Spleen (tissue), 11 donors: ENCODE measurements at regions not wholly inside any gene's neighbourhood (a gene's known extent, or its start where the extent isn't known, plus 50 kb on each side); places are given as distances from the start of the nearest gene placed in this dataset.

ENCODE experiments used
- DNase-seq: peaks from one replicate; pipeline ENCODE4 v3.0.0-alpha.2; 2020
- H3K27ac ChIP-seq, 8 donors: fragments of 200-600 bp; sonication (generic) in 7 of 8; 1 replicate in 4 of 8; 2 replicates in 4 of 8; pipeline versions ENCODE4 v1.5.0 to v1.8.0; 2016 to 2021; ENCODE audit warnings: inconsistent platforms in 4 of 8, mild to moderate bottlenecking in 4 of 8, moderate library complexity in 1 of 8
- H3K27me3 ChIP-seq, 7 donors: fragments of 200-600 bp; sonication (generic) in 6 of 7; replicated peaks in 1 of 7; 1 replicate in 4 of 7; 2 replicates in 3 of 7; pipeline versions ENCODE4 v1.5.0 to v1.8.0; 2016 to 2021; ENCODE audit warnings: inconsistent platforms in 3 of 7, mild to moderate bottlenecking in 1 of 7
- H3K36me3 ChIP-seq, 6 donors: fragments of 200-600 bp; sonication (generic) in 5 of 6; 1 replicate in 4 of 6; 2 replicates in 2 of 6; pipeline versions ENCODE4 v1.5.0 to v1.8.0; 2016 to 2021; ENCODE audit warnings: inconsistent platforms in 2 of 6
- H3K4me1 ChIP-seq, 6 donors: fragments of 200-600 bp; sonication (generic) in 5 of 6; 1 replicate in 3 of 6; 2 replicates in 3 of 6; pipeline versions ENCODE4 v1.5.0 to v1.8.0; 2016 to 2021; ENCODE audit warnings: inconsistent platforms in 3 of 6
- H3K4me3 ChIP-seq, 8 donors: fragments of 200-600 bp; sonication (generic) in 7 of 8; 1 replicate in 4 of 8; 2 replicates in 4 of 8; pipeline versions ENCODE4 v1.5.0 to v1.8.0; 2016 to 2021; ENCODE audit warnings: inconsistent platforms in 4 of 8, mild to moderate bottlenecking in 4 of 8, moderate library complexity in 2 of 8
- H3K9me3 ChIP-seq, 8 donors: fragments of 200-600 bp; sonication (generic) in 7 of 8; 1 replicate in 4 of 8; 2 replicates in 4 of 8; pipeline versions ENCODE4 v1.5.0 to v1.8.0; 2016 to 2021; ENCODE audit warnings: inconsistent platforms in 4 of 8
- POLR2A ChIP-seq, 3 donors: fragments of 450-650 bp; IDR thresholded peaks; one replicate each; pipeline ENCODE4 v1.5.1; 2017; ENCODE audit warnings: antibody characterized with exemption in 3 of 3, mild to moderate bottlenecking in 1 of 3
- POLR2AphosphoS5 ChIP-seq, 3 donors: sonication (generic); formaldehyde crosslinking; IDR thresholded peaks; one replicate each; pipeline ENCODE4 v1.5.1; 2017; ENCODE audit warnings: antibody characterized with exemption in 3 of 3
- WGBS, 5 donors: extraction: QIAGEN DNeasy Blood & Tissue Kit in 3 of 5; methylation state at CpG; one replicate each; pipeline versions ENCODE4 v1.1.5 to v1.1.7; 2013 to 2018; 5-methylcytosine and 5-hydroxymethylcytosine counted together
- intact Hi-C: fragments of 100-400 bp; cut with DNase I; formaldehyde crosslinking; loops from one replicate; pipeline ENCODE4 v1.15.0; 2023; ENCODE audit warnings: low total_unique reads
- TF ChIP-seq, protein P1 (sequence below), 11 experiments: fragments of 200-600 bp in 7 of 11; fragments of 450-650 bp in 4 of 11; sonication (generic) in 4 of 11; IDR thresholded peaks in 8 of 11; conservative IDR thresholded peaks in 3 of 11; 1 replicate in 7 of 11; 2 replicates in 4 of 11; pipeline versions ENCODE4 v1.4.0 to v1.8.0; 2016 to 2021; ENCODE audit warnings: antibody characterized with exemption in 11 of 11, inconsistent platforms in 4 of 11, mild to moderate bottlenecking in 1 of 11
- donor health status: healthy with polysubstance abuse.
- donor health status: DM: no; HTN: no; CAD: no; lungs with moderate emphysema.
- donor health status: DM: no; HTN: no; CAD: no.
- donor health status: Bipolar disorder and iron deficiency.
- donor health status: healthy.
- donor health status: DM: no; HTN: no; CAD: no.
- donor health status: DM: yes; HTN: yes; CAD: no.

DNA sequence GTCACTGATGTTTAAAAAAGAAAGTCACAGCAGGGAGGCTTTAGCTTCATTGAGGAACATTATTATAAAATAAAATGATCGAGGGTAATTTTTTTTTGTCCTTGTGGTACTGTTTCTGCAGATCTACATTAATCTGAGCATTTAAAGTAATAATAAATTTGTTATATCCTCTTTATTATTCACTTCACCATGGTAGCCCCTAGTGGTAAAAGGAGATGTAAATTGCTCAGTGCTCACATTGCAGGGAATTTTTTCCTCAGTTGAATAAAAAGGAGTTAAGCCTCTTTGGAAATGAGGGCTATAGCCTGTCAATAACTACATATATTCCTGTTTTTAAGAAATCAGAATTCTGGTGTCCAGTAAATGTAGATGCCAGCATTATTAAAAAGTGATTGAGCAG is 99.7 kb upstream of the VPREB1 start:
- 39 to 96% (median 94%) methylated on average over 1 of the region's 1 CpG for WGBS, 5 donors
- TF ChIP-seq, protein P1, sequence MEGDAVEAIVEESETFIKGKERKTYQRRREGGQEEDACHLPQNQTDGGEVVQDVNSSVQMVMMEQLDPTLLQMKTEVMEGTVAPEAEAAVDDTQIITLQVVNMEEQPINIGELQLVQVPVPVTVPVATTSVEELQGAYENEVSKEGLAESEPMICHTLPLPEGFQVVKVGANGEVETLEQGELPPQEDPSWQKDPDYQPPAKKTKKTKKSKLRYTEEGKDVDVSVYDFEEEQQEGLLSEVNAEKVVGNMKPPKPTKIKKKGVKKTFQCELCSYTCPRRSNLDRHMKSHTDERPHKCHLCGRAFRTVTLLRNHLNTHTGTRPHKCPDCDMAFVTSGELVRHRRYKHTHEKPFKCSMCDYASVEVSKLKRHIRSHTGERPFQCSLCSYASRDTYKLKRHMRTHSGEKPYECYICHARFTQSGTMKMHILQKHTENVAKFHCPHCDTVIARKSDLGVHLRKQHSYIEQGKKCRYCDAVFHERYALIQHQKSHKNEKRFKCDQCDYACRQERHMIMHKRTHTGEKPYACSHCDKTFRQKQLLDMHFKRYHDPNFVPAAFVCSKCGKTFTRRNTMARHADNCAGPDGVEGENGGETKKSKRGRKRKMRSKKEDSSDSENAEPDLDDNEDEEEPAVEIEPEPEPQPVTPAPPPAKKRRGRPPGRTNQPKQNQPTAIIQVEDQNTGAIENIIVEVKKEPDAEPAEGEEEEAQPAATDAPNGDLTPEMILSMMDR (IDR thresholded peaks at IDR 0.05 in 8 of 11, conservative IDR thresholded peaks at IDR 0.05 in 3 of 11), result no peak
- TF ChIP-seq POLR2A (IDR thresholded peaks at IDR 0.05) (no peak), POLR2AphosphoS5 (IDR thresholded peaks at IDR 0.05) (no peak)
- DNase-seq, result no peak
- intact Hi-C loops, result no loop called here
- Histone ChIP-seq H3K27me3 (peaks cover 0 to 32% (median 0%) of the 10 kb centered on the region in 7 donors), H3K4me1 (no peaks in the 10 kb centered on the region), H3K36me3 (no peaks in the 10 kb centered on the region), H3K4me3 (no peak overlapping the region), H3K9me3 (no peaks in the 10 kb centered on the region), H3K27ac (no peak overlapping the region)

GRCh38 chr22:22143448-22143847 is 101.1 kb upstream of the VPREB1 start:
- DNase-seq, result no peak
- Histone ChIP-seq H3K4me1 (no peaks in the 10 kb centered on the region), H3K9me3 (no peaks in the 10 kb centered on the region), H3K36me3 (no peaks in the 10 kb centered on the region), H3K27ac (no peak overlapping the region), H3K27me3 (peaks cover 0 to 30% (median 0%) of the 10 kb centered on the region in 7 donors), H3K4me3 (no peak overlapping the region)
- TF ChIP-seq POLR2AphosphoS5 (IDR thresholded peaks at IDR 0.05), result no peak
- no peak for TF ChIP-seq POLR2A (IDR thresholded peaks at IDR 0.05)
- TF ChIP-seq, protein P1 (IDR thresholded peaks at IDR 0.05 in 8 of 11, conservative IDR thresholded peaks at IDR 0.05 in 3 of 11), result no peak
- intact Hi-C loops, result no loop called here
- WGBS, 5 donors, result 73 to 83% (median 77%) methylated on average over 6 of the region's 6 CpGs

DNA sequence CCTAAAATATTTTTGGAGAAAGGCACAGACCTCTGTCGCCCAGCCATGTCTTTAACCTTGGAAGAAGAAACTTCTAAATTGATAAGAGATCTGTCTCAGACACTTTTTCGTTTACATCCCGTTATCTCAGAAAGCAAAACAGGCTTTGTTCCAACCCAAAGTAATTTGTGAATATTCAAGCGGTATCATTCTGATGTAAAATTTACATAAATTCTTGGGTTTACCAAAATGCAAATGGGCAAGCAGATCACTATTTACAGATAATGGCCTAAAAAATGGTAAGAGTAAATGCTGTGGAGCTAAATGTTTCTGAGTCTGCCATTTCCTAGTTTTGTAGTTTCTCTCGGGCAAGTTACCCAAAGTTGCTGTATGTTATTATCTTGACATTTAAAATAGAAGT is 101.9 kb upstream of the VPREB1 start:
- no peak for TF ChIP-seq POLR2A (IDR thresholded peaks at IDR 0.05)
- TF ChIP-seq, protein P1 (IDR thresholded peaks at IDR 0.05 in 8 of 11, conservative IDR thresholded peaks at IDR 0.05 in 3 of 11), result no peak
- no peak for TF ChIP-seq POLR2AphosphoS5 (IDR thresholded peaks at IDR 0.05)
- no peak for DNase-seq

GRCh38 chr22:22141771-22142591 is 102.6 kb upstream of the VPREB1 start:
- 73 to 83% (median 79%) methylated on average over 4 of the region's 4 CpGs for WGBS, 5 donors
- Histone ChIP-seq H3K27me3 (peaks cover 0 to 22% (median 0%) of the 10 kb centered on the region in 7 donors), H3K4me3 (no peak overlapping the region), H3K36me3 (no peaks in the 10 kb centered on the region), H3K27ac (no peak overlapping the region), H3K9me3 (no peaks in the 10 kb centered on the region), H3K4me1 (no peaks in the 10 kb centered on the region)
- no peak for TF ChIP-seq POLR2AphosphoS5 (IDR thresholded peaks at IDR 0.05)
- TF ChIP-seq, protein P1 (IDR thresholded peaks at IDR 0.05 in 8 of 11, conservative IDR thresholded peaks at IDR 0.05 in 3 of 11), result no peak
- no peak for DNase-seq
- intact Hi-C loops, result no loop called here

More for the DNA sequence above, 101.9 kb upstream of the VPREB1 start:
- intact Hi-C loops, result no loop called here
- Histone ChIP-seq H3K36me3 (no peaks in the 10 kb centered on the region), H3K9me3 (no peaks in the 10 kb centered on the region), H3K27ac (no peak overlapping the region), H3K4me3 (no peak overlapping the region), H3K27me3 (peaks cover 0 to 27% (median 0%) of the 10 kb centered on the region in 7 donors), H3K4me1 (no peaks in the 10 kb centered on the region)
- 63 to 76% (median 67%) methylated on average over 5 of the region's 5 CpGs for WGBS, 5 donors
